Liver (tissue), 3 donors: ENCODE measurements at regions not wholly inside any gene's neighbourhood (a gene's known extent, or its start where the extent isn't known, plus 50 kb on each side); places are given as distances from the start of the nearest gene placed in this dataset.

Experiments used
- ATF3 ChIP-seq: IDR thresholded peaks from 2 replicates; pipeline ENCODE4 v1.6.1; 2016; ENCODE audit warnings: antibody characterized with exemption
- CTCF ChIP-seq: fragments of 150-350 bp; IDR thresholded peaks from 2 replicates; pipeline ENCODE4 v1.5.1; 2017; ENCODE audit warnings: improper control_type of control experiment, low read depth, low read length; ENCODE audit not compliant: missing input control
- EGR1 ChIP-seq, 2 donors: IDR thresholded peaks; 2 replicates each; pipeline ENCODE4 v1.6.1; 2016 to 2018; ENCODE audit warnings: antibody characterized with exemption in 2 of 2, low read depth in 2 of 2
- FOXA1 ChIP-seq: IDR thresholded peaks from 2 replicates; pipeline ENCODE4 v1.6.1; 2016; ENCODE audit warnings: antibody characterized with exemption
- GABPA ChIP-seq, 2 donors: IDR thresholded peaks in 1 of 2; conservative IDR thresholded peaks in 1 of 2; 2 replicates each; pipeline ENCODE4 v1.6.1; 2016; ENCODE audit warnings: antibody characterized with exemption in 2 of 2, mild to moderate bottlenecking in 1 of 2, moderate library complexity in 1 of 2
- MAX ChIP-seq: IDR thresholded peaks from 2 replicates; pipeline ENCODE4 v1.6.1; 2016; ENCODE audit warnings: antibody characterized with exemption
- REST ChIP-seq: IDR thresholded peaks from 2 replicates; pipeline ENCODE4 v1.6.1; 2016; ENCODE audit warnings: antibody characterized with exemption, mild to moderate bottlenecking
- TAF1 ChIP-seq: conservative IDR thresholded peaks from 2 replicates; pipeline ENCODE4 v1.6.1; 2016; ENCODE audit warnings: antibody characterized with exemption, mild to moderate bottlenecking
- donor health status: healthy.
- donor health status: healthy.

GRCh38 chr22:47285981-47286380, 523.5 kb downstream of the TBC1D22A start:
- TF ChIP-seq TAF1 (no peak), CTCF (no peak), REST (no peak), FOXA1 (no peak), ATF3 (no peak), GABPA (IDR thresholded peaks at IDR 0.05 in 1 of 2, conservative IDR thresholded peaks at IDR 0.05 in 1 of 2) (no peak), EGR1 (IDR thresholded peaks at IDR 0.05; ENCODE audit: low read depth in 2 of 2) (no peak), MAX (no peak)
